ENCODE measurements at regions not wholly inside any gene's neighbourhood (a gene's known extent, or its start where the extent isn't known, plus 50 kb on each side); places are given as distances from the start of the nearest gene placed in this dataset.

GRCh38 chr22:48156603-48157355 lies 1394.3 kb downstream of the TBC1D22A start:
- TF ChIP-seq EZH2 (IDR thresholded peaks at IDR 0.05; ENCODE audit: insufficient read depth, poor library complexity, severe bottlenecking) = no peak
- TF ChIP-seq EZH2phosphoT487 (IDR thresholded peaks at IDR 0.05; ENCODE audit: insufficient read depth, low read depth) = no peak
